ENCODE measurements at regions not wholly inside any gene's neighbourhood (a gene's known extent, or its start where the extent isn't known, plus 50 kb on each side); places are given as distances from the start of the nearest gene placed in this dataset.

- TF ChIP-seq CHD7 (IDR thresholded peaks at IDR 0.05; ENCODE audit: insufficient replicate concordance, low read length) (no peak), NANOG (IDR thresholded peaks at IDR 0.05; ENCODE audit: insufficient read depth, low read depth, low read length, poor library complexity, severe bottlenecking) (no peak)
Measured at GRCh38 chr1:232134365-232134764, 495.6 kb downstream of the SIPA1L2 start (continued).

All from H1 (cell line).